GM21423 (cell line): ENCODE measurements at regions not wholly inside any gene's neighbourhood (a gene's known extent, or its start where the extent isn't known, plus 50 kb on each side); places are given as distances from the start of the nearest gene placed in this dataset.

Experiments used
- ATAC-seq: cut with Tn5 transposase; IDR thresholded peaks from one replicate; pipeline ENCODE4 v1.9.1; 2021; ENCODE audit warnings: mild to moderate bottlenecking, moderate library complexity; ENCODE audit not compliant: unreplicated experiment

DNA sequence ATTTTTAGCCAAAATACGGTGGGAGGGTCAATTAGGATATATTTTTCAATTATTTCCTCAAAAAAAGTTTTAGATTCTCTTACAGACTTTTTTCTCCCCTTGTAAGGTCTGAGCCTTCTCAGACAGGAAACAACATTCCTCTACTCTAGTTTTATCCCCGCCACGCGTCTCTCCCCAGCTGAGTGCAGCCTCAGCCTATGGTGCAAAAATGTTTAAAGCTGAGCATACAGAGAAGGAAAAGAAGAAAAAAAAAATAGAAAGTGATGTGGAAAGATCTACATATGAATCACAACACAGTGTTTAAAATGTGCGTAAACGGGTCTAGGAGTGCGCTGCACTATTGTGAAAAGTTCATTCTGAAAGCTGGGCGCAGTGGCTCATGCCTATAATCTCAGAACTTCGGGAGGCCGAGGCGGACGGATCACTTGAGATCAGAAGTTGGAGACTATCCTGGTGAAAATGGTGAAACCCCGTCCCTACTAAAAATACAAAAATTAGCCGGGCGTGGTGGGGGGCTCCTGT is 159.0 kb downstream of the TRIM27 start:
- no peak for ATAC-seq

DNA sequence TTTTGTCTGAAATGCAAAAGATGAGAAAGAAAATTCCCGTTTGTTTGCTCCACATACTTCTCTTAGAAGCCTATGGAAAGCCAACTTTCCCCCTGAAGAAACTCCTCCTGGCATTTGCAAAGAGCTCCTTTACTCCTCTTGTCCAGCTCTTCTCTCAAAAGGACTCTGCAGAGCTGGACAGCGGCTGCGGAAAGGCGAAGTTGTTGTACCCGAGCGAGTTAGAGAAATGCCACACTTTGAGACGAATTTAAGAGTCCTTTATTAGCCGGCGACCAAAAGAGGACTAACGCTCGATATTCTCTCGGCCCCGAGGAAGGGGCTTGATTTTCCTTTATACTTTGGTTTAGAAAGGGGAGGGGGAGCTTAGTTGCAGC is 157.8 kb downstream of the TRIM27 start:
- no peak for ATAC-seq

GRCh38 chr6:28766426-28766825 is 157.4 kb downstream of the TRIM27 start:
- ATAC-seq, result no peak

- ATAC-seq, result no peak
Observed at GRCh38 chr6:28767133-28767532, 156.7 kb downstream of the TRIM27 start.

DNA sequence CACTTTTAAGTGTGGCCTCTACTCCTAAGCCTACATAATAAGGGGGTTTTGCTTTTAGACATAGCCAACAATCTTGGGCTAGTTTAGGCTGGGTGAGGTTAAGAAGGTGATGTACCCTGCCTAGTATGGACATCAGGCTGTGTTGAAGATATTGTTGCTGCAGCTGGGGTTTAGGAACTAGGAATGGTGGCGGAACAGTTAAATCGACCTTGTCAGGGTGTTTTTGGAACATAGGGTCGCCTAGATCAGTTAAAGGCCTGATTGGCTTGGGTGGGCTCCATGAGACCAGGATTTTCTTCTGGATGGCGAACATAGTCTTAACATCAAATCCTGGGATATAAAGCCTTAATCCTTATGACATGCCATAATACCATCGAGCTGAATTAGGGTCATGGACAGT is 156.1 kb downstream of the TRIM27 start:
- no peak for ATAC-seq

DNA sequence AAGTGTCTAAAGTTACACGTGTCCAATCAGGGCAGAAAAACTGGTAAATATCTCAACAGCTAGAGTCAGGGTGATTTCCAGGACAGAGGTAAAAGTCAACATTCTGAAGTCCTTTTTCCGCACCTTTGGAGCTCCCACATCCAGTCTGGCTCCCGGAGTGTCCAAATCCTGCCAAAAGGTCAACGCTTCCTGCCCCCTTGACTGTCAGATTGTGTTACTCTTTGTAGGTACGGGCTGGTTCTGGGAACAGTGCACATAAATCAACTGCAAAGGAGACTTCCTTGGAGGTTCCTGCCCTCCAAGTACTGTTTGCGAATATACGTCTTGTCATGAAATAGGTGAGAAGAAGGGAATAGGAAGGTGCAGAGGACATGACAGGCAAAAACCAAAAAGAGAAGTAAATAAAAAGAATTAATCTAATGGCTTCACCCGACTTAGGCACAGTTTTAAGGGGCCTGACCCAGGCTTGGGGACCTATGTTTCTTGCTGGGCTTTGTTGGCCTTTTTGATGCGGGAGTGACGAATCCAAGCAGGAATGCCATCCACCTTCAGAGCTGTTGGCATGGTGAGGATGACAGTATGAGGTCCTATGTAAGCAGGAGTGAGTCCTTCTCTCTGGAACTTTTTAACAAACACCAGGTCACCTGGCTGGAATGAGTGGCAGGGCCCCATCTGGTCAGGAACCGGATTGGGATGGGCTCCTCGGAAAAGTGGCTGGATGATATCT is 155.4 kb downstream of the TRIM27 start:
- ATAC-seq, result no peak

DNA sequence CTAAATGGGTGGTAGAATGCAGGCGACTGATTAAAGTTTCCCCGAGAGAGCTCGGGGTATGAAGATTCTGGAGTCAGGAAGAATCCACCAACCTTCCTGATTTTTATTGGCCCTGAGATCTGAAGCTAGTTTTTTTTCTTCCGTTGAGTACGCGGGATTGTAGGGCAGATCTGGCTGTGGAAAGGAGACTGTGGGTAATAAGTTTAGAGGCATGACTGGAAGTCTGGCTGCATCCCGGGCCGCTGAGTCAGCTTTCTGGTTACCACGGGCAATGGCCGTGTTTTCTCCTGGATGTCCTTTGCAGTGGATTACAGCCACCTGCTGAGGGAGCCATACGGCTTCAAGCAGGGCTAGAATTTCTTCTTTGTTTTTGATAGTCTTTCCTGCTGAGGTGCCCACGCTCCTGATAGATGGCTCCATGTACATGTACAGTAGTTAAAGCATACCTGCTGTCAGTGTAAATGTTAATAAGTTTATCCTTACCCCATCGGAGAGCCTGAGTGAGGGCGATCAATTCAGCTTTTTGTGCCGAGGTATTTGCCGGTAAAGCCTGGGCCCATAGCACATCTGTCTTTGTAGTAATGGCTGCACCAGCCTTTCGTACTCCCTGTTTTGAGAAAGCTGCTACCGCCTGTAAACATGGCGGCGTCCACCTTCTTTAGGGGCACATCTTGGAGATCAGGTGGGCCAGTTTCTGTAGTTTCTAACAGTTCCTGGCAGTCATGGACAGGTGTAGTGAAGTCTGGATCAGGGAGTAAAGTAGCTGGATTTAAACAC is 154.0 kb downstream of the TRIM27 start:
- no peak for ATAC-seq

DNA sequence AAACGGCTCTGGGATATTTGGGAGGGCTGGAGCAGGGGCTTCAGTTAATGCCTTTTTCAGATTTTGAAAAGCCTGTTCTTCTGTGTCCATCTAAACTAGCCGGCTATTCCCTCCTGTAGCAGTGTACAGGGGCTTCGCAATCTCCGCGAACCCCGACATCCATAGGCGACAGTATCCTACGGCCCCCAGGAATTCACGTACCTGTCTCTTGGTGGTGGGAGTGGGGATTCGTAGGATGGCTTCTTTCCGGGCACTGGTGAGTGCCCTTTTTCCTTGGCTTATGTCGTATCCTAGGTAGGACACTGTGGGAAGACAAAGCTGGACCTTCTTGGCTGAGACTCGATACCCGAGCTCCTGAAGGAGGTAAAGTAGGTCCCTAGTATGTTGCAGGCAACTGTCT is 153.1 kb downstream of the TRIM27 start:
- no peak for ATAC-seq

DNA sequence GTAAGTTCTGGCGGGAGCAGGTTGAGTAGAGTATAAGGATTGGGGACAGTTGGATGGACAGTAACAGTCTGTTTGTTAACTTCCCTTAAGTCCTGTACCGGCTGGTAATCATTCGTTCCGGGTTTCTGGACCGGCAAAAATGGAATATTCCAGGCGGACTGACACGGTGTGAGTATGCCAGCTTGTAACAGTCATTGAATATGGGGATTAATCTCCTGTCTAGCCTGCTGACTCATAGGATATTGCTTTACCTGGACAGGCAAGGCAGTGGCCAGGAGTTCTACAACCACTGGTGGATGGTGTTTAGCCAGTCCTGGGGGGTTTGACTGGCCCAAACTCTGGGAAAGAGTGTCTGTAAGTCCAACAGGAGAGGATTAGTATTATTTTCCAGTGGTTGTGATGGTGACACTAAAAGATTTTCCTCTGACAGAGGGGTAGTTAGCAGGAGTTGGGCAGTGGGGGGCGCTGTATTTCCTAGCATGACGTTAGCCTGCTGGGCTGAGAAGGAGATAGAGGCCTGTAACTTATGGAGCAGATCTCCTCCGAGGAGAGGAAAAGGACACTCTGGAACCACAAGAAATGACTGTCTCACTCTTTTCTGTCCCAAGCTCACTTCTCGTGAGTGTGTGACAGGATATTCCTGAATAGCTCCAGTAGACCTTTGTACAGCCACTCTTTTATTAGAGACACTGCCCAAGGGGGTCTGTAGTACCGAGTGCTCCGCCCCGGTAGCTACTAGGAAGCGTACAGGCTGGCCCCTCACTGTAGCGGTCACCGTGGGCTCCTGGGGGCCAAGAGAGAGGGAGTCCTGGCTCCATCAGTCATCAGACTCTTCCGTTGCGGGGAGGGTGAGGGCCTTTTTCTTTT is 152.2 kb downstream of the TRIM27 start:
- no peak for ATAC-seq

DNA sequence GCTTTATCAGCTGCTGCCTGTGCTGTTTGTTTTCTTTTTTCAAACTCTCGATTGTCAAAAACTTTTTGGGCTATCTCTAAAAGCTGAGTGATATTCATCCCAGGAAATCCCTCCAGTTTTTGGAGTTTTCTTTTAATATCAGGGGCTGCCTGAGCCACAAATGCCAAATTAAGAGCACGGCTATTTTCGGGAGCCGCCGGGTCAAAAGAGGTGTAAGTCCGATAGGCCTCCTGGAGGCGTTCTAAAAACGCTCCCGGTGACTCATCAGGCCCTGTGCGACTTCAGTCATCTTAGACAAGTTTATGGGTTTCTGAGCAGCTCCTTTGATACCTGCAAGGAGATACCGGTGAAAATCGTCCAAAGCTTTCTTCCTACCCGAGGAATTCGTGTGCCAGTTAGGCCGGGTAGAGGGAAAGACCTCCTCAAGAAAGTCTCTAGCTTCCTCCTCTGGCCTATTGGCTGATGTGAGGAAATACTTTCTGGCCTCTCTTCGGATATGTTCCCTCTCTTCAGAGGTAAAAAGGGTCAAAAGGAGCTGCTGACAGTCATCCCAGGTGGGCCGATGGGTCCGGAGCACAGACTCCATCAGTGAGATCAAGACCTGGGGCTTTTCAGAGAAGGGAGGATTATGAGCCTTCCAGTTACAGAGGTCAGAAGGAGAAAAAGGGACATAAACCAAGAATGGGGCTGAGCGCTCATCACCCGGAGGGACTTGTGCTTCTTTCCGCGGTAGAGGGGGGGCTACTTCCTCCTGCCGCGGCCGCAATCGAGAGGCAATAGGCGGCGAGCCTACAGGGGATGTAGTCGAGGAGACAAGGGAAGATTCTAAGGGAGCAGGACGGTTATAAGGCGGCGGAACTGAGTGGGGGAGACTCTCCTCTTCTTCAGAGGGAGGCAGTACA is 151.1 kb downstream of the TRIM27 start:
- no peak for ATAC-seq

GRCh38 chr6:28774292-28775051 is 149.3 kb downstream of the TRIM27 start:
- no peak for ATAC-seq

- no peak for ATAC-seq
Observed at GRCh38 chr6:28775052-28775376, 148.8 kb downstream of the TRIM27 start.

DNA sequence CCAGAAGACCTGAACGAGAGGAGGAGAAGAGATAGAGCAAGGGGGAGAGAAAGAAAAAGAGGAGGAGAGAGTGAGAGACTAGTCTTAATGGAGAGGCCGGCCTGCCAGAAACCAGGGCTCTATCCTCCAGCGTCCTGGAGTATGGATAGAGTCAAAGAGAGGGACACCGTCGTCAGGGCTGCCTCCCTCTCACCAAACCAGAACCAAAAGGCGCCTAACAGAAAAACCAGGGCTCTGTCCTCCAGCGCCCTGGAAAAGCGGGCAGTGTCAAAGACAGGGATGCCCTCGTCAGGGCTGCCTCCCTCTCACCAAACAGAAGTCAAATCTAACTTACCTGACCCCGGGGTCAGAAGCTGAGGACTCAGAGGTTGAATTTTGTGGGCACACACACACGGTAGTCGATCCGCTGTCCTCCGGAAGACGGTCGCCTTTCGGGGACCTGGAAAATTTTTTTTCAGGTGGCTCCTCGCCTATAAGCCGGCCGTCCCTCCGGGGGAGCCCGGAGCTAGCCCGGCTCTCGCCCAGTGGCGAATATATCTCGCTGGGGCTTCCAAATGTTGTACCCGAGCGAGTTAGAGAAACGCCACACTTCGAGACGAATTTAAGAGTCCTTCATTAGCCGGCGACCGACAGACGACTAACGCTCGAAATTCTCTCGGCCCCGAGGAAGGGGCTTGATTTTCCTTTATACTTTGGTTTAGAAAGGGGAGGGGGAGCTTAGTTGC is 148.2 kb downstream of the TRIM27 start:
- ATAC-seq, result no peak

DNA sequence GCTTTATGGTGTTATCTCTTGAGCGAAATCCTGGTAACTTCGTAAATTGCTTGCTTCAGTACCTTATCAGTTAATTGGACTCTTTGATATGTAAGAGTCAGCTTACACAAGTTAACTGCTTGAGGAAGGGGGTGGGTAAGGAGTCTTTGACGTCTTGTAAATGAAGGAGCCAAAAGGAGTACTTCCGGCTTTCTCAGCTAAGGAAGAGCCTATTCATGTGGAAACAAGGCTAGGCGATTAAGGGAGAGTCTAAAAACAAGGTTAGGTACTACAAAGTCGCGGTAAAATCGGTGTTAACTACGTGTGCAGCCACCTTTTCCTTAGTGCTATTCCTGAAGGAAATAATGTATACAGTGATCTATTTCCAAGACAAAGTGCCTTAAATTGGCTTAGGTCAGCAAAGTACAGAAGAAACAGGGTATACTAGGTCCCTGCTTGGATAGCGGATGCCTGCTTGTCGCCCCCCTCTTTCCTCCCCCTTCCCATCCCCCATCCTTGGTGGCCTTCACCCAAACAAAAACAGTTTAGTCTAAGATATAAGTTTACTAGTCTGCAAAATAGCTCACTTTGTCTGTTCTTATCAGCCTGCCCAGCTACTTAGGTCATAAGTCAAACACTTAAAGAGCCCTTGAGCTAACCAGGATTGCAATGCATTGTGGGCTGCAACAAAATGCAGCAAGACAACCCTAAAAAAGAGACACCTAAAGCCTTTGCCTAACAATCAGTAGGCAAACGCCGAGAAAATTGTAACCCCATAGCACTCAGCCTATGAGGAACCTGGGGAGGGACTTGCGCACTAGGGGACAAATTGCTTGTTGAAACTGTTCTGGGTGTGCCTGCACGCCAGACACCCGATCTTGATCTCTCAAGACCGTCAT is 147.3 kb downstream of the TRIM27 start:
- no peak for ATAC-seq

- ATAC-seq, result no peak
Observed at GRCh38 chr6:28777147-28777461, 146.7 kb downstream of the TRIM27 start.

- no peak for ATAC-seq
Observed at GRCh38 chr6:28782113-28782673, 141.6 kb downstream of the TRIM27 start.

DNA sequence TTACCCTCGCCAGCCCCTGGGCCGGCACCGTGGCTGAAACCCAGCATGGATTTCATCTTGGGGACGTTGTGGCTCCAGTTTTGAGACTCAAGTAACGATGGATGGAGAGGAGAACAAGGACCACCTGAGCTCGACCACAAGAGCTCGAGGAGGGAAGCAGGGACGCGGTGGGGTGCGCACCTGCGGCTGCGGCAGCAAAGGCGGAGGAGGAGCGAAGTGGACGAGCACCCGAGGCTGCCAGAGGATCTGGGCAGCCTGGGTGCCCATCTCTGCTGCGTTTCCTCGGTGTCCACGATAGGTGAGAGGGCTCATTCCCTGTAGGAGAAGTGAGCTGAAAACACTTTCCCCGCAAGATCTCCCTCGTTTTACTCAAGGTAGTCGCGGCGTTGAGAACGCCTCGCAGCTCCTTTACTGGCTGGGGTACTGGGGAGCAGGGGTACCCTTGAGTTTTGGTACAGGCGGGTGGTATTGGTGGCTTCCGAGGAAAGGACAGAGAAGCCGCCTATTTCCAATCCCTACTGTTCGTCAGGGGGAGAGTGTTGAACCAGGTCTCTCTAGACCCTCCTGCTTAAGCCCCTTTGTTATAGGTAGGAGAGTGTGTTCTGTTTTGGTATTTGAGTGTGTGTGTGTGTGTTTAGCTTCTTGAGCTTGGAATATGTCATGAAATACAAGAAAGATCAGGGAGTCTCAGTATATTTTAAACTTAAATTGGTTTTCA is 137.7 kb downstream of the TRIM27 start:
- no peak for ATAC-seq
